Muscle layer of colon (tissue), 2 donors: ENCODE measurements at regions not wholly inside any gene's neighbourhood (a gene's known extent, or its start where the extent isn't known, plus 50 kb on each side); places are given as distances from the start of the nearest gene placed in this dataset.

Experiments used
- H3K27ac ChIP-seq: one replicate; pipeline ENCODE4 v1.7.0; 2013; ENCODE audit warnings: low read depth, mild to moderate bottlenecking, low read length, moderate library complexity
- H3K27me3 ChIP-seq, 2 donors: one replicate each; pipeline ENCODE4 v1.7.0; 2013; ENCODE audit warnings: low read length in 2 of 2, mild to moderate bottlenecking in 2 of 2; ENCODE audit not compliant: insufficient read depth in 2 of 2, control insufficient read depth in 1 of 2
- H3K36me3 ChIP-seq: one replicate; pipeline ENCODE4 v1.7.0; 2013; ENCODE audit warnings: mild to moderate bottlenecking, low read length; ENCODE audit not compliant: insufficient read depth
- H3K4me1 ChIP-seq: one replicate; pipeline ENCODE4 v1.7.0; 2013; ENCODE audit warnings: mild to moderate bottlenecking, low read length; ENCODE audit not compliant: insufficient read depth
- H3K4me3 ChIP-seq, 2 donors: one replicate each; pipeline ENCODE4 v1.7.0; 2013; ENCODE audit warnings: low read length in 2 of 2, low read depth in 1 of 2, mild to moderate bottlenecking in 1 of 2, moderate library complexity in 1 of 2
- H3K9ac ChIP-seq: one replicate; pipeline ENCODE4 v1.7.0; 2013; ENCODE audit warnings: low read length
- H3K9me3 ChIP-seq: one replicate; pipeline ENCODE4 v1.7.0; 2013; ENCODE audit warnings: mild to moderate bottlenecking, low read length
- donor health status: abdominal sarcoma.
- donor health status: Adenocarcinoma of cecum.

GRCh38 chr4:125811892-125812291, 497.1 kb downstream of the FAT4 start:
- Histone ChIP-seq H3K9ac (no peak overlapping the region), H3K27ac (no peak overlapping the region), H3K36me3 (no peaks in the 10 kb centered on the region), H3K27me3 (no peaks in the 10 kb centered on the region), H3K4me1 (no peaks in the 10 kb centered on the region), H3K9me3 (no peaks in the 10 kb centered on the region), H3K4me3 (no peak overlapping the region)

GRCh38 chr4:125826801-125827695, 512.3 kb downstream of the FAT4 start:
- no peaks in the 10 kb centered on the region for H3K9me3 ChIP-seq
- H3K4me1 ChIP-seq = no peaks in the 10 kb centered on the region
- no peak overlapping the region for H3K27ac ChIP-seq
- no peak overlapping the region for H3K4me3 ChIP-seq
- no peak overlapping the region for H3K9ac ChIP-seq
- no peaks in the 10 kb centered on the region for H3K27me3 ChIP-seq
- H3K36me3 ChIP-seq = no peaks in the 10 kb centered on the region

DNA sequence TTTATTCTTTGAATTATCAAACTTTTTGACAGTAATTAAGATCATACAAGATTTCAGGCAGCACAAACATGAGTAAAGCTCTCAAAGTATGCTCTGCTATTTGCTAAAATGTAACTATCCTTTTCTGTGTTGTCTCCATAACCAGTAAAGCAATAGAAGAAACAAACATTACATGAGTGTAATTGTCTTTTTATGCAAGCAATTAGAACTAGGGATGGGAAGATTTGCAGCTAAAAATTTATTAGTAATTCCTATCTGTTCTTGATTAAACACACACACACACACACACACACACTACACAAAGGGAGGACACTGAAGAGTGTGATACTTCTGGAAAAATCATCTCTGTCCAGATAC, 512.9 kb downstream of the FAT4 start:
- Histone ChIP-seq H3K27me3 (no peaks in the 10 kb centered on the region), H3K9me3 (no peaks in the 10 kb centered on the region), H3K4me1 (no peaks in the 10 kb centered on the region), H3K36me3 (no peaks in the 10 kb centered on the region), H3K9ac (no peak overlapping the region), H3K27ac (no peak overlapping the region), H3K4me3 (no peak overlapping the region)

- Histone ChIP-seq H3K27me3 (no peaks in the 10 kb centered on the region), H3K27ac (no peak overlapping the region), H3K4me3 (no peak overlapping the region), H3K9ac (no peak overlapping the region), H3K36me3 (no peaks in the 10 kb centered on the region), H3K4me1 (no peaks in the 10 kb centered on the region), H3K9me3 (no peaks in the 10 kb centered on the region)
Observed at GRCh38 chr4:125828346-125828745, 513.6 kb downstream of the FAT4 start.

DNA sequence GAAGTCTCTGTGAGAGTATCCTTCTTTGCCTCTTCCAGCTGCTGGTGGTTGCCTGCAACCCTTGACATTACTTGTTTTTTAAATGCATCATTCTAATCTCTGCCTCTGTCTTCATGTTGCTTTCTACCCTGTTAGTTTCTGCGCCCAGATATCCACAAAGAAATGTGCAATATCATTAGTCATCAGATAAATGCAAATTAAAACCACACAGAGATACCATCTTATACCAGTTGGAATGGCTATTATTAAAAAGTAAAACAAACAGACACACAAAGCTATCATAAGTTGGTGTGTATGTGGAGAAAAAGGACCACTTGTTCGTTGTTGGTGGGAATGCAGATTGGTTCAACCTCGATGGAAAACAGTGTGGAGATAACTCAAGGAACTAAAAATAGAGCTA, 517.4 kb downstream of the FAT4 start:
- H3K4me3 ChIP-seq = no peak overlapping the region
- no peaks in the 10 kb centered on the region for H3K9me3 ChIP-seq
- no peaks in the 10 kb centered on the region for H3K36me3 ChIP-seq
- H3K9ac ChIP-seq = no peak overlapping the region
- H3K4me1 ChIP-seq = no peaks in the 10 kb centered on the region
- no peaks in the 10 kb centered on the region for H3K27me3 ChIP-seq
- no peak overlapping the region for H3K27ac ChIP-seq

DNA sequence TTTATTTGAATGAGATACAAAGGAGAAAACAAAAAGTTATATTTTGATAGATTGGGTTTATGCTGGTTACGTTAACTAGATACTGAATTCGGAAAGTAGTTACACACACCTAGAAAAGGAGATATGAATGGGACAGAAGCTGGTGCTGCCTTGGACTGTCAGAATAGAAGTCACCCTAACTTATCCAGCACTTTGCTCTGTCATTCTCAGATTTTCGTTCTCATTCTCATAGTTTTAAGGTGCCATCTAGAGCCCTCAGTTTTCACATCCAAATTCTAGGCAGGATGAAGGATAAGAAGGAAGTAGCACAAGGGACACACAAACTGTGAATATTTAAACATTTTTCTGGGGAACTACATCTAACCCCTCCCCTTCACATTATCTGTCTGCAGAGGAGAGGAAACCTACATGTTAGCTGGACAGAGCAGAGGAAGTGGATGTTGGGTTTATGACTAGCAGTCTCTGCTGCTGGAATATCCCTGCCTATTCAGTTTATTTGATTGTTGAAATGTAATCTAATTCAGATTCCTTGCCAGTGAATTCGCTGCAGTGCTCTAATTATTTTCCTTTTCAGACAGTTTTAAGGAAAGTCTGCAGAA, 521.9 kb downstream of the FAT4 start:
- H3K27ac ChIP-seq = no peak overlapping the region
- H3K9ac ChIP-seq = no peak overlapping the region
- H3K4me3 ChIP-seq = no peak overlapping the region

GRCh38 chr4:125837493-125838201, 522.9 kb downstream of the FAT4 start:
- Histone ChIP-seq H3K4me3 (no peak overlapping the region), H3K9me3 (no peaks in the 10 kb centered on the region), H3K9ac (no peak overlapping the region), H3K27me3 (no peaks in the 10 kb centered on the region), H3K4me1 (peaks cover 5% of the 10 kb centered on the region), H3K27ac (no peak overlapping the region), H3K36me3 (no peaks in the 10 kb centered on the region)

More for the DNA sequence above, 521.9 kb downstream of the FAT4 start:
- H3K4me1 ChIP-seq = peaks cover 5% of the 10 kb centered on the region
- no peaks in the 10 kb centered on the region for H3K27me3 ChIP-seq
- H3K9me3 ChIP-seq = no peaks in the 10 kb centered on the region
- no peaks in the 10 kb centered on the region for H3K36me3 ChIP-seq

DNA sequence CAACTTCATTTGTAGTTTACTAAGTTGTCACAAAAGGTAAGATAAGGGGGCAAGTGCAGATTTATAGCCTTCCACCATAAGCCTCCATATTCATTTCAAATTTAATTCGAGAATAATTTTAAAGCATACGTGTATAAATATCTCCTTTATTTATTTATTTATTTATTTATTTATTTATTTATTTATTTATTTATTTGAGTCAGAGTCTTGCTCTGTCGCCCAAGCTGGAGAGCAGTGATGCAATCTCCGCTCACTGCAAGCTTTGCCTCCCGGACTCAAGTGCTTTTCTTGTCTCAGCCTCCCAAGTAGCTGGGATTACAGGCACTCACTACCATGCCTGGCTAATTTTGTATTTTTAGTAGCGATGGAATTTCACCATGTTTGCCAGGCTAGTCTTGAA, 523.4 kb downstream of the FAT4 start:
- Histone ChIP-seq H3K4me1 (peaks cover 5% of the 10 kb centered on the region), H3K4me3 (no peak overlapping the region), H3K27me3 (no peaks in the 10 kb centered on the region), H3K9ac (no peak overlapping the region), H3K36me3 (no peaks in the 10 kb centered on the region), H3K9me3 (no peaks in the 10 kb centered on the region), H3K27ac (no peak overlapping the region)

DNA sequence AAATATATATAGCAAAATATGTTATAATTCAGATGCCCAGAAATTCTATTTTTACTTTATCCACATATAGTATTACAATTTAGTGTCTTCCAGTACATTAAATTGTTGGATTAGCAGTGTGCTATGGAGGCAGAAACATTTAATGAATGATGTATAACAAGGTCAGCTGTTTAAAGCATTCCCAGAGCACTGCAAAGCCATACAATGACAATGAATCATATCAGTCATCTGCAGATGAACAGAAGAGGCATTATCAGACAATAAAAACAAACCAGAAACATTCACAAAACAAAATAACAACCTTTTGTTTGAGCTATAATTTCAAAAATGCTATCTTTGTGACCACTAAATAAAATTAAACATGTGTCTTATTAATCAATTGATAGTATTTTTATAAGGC, 524.2 kb downstream of the FAT4 start:
- Histone ChIP-seq H3K9me3 (no peaks in the 10 kb centered on the region), H3K36me3 (no peaks in the 10 kb centered on the region), H3K9ac (no peak overlapping the region), H3K27me3 (no peaks in the 10 kb centered on the region), H3K4me3 (no peak overlapping the region), H3K4me1 (peaks cover 5% of the 10 kb centered on the region), H3K27ac (no peak overlapping the region)

DNA sequence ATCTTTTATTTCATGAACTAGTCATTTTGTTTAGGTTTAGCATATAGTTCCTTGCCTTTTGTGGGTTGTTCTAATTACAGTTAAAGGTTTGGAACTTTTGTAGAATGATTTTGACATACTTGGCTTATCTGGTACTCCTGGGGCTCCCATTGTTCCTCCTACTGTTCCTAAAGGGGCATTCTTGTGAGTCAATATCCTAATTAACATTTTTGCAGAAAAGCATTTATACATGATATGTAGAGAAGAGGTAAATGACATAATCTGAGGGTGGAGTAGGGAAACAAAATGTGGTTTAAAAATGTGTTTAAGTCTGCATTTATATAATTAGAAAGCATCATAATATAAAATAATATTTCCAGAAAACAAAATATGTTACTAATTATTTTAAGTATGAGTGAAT, 529.2 kb downstream of the FAT4 start:
- no peaks in the 10 kb centered on the region for H3K4me1 ChIP-seq
- no peaks in the 10 kb centered on the region for H3K36me3 ChIP-seq
- H3K27me3 ChIP-seq = no peaks in the 10 kb centered on the region
- H3K9me3 ChIP-seq = no peaks in the 10 kb centered on the region
- no peak overlapping the region for H3K27ac ChIP-seq
- H3K9ac ChIP-seq = no peak overlapping the region
- no peak overlapping the region for H3K4me3 ChIP-seq

- no peak overlapping the region for H3K4me3 ChIP-seq
- H3K9me3 ChIP-seq = no peaks in the 10 kb centered on the region
- no peak overlapping the region for H3K27ac ChIP-seq
- H3K9ac ChIP-seq = no peak overlapping the region
- H3K36me3 ChIP-seq = no peaks in the 10 kb centered on the region
- H3K4me1 ChIP-seq = no peaks in the 10 kb centered on the region
- no peaks in the 10 kb centered on the region for H3K27me3 ChIP-seq
Observed at GRCh38 chr4:125847518-125847917, 532.8 kb downstream of the FAT4 start.
